Spleen (tissue), 7 donors: ENCODE measurements at regions not wholly inside any gene's neighbourhood (a gene's known extent, or its start where the extent isn't known, plus 50 kb on each side); places are given as distances from the start of the nearest gene placed in this dataset.

ENCODE experiments used
- CTCF ChIP-seq, 11 experiments: fragments of 200-600 bp in 7 of 11; fragments of 450-650 bp in 4 of 11; sonication (generic) in 4 of 11; IDR thresholded peaks in 8 of 11; conservative IDR thresholded peaks in 3 of 11; 1 replicate in 7 of 11; 2 replicates in 4 of 11; pipeline versions ENCODE4 v1.4.0 to v1.8.0; 2016 to 2021; ENCODE audit warnings: antibody characterized with exemption in 11 of 11, inconsistent platforms in 4 of 11, mild to moderate bottlenecking in 1 of 11
- POLR2A ChIP-seq, 3 donors: fragments of 450-650 bp; IDR thresholded peaks; one replicate each; pipeline ENCODE4 v1.5.1; 2017; ENCODE audit warnings: antibody characterized with exemption in 3 of 3, mild to moderate bottlenecking in 1 of 3
- donor health status: DM: no; HTN: no; CAD: no; lungs with moderate emphysema.
- donor health status: DM: no; HTN: no; CAD: no.
- donor health status: DM: no; HTN: no; CAD: no.

- no peak for TF ChIP-seq POLR2A (IDR thresholded peaks at IDR 0.05)
- no peak for TF ChIP-seq CTCF (IDR thresholded peaks at IDR 0.05 in 8 of 11, conservative IDR thresholded peaks at IDR 0.05 in 3 of 11)
Measured at GRCh38 chr16:63967966-63968365, 1153.9 kb downstream of the CDH11 start.
